Keratinocyte (primary cell): ENCODE measurements at regions not wholly inside any gene's neighbourhood (a gene's known extent, or its start where the extent isn't known, plus 50 kb on each side); places are given as distances from the start of the nearest gene placed in this dataset.

Experiments used
- CTCF ChIP-seq, 3 experiments: IDR thresholded peaks in 1 of 3; conservative IDR thresholded peaks in 1 of 3; optimal IDR thresholded peaks in 1 of 3; 2 replicates in 2 of 3; 3 replicates in 1 of 3; pipeline versions ENCODE3 to v1.5.1; 2011; ENCODE audit warnings: low read length in 3 of 3, mild to moderate bottlenecking in 3 of 3, moderate library complexity in 2 of 3, control low read depth in 1 of 3, inconsistent platforms in 1 of 3; ENCODE audit not compliant: insufficient read depth in 2 of 3; ENCODE audit errors: extremely low read depth in 1 of 3
- EZH2 ChIP-seq: IDR thresholded peaks from one replicate; pipeline ENCODE4 v1.6.1; 2012; ENCODE audit warnings: inconsistent platforms, mild to moderate bottlenecking, low read length, moderate library complexity

- TF ChIP-seq CTCF (optimal IDR thresholded peaks at IDR 0.05 in 1 of 3, IDR thresholded peaks at IDR 0.05 in 1 of 3, conservative IDR thresholded peaks at IDR 0.05 in 1 of 3; ENCODE audit: extremely low read depth in 1 of 3, insufficient read depth in 2 of 3, low read length in 3 of 3) = no peak
- no peak for TF ChIP-seq EZH2
These were observed 259.0 kb downstream of the ADRA2A start for GRCh38 chr10:111335826-111336225.
